K562 (cell line): ENCODE measurements at regions not wholly inside any gene's neighbourhood (a gene's known extent, or its start where the extent isn't known, plus 50 kb on each side); places are given as distances from the start of the nearest gene placed in this dataset.

Experiments
- ATAC-seq: fragments of 200-7000 bp; cut with Tn5 transposase; 3 replicates; pipeline ENCODE4 v1.9.1; 2020; ENCODE audit warnings: moderate library complexity
- BruUV-seq: library from RNA; stranded (reverse); fragments of 400-500 nt; replicated peaks from 2 replicates; lab custom pipeline; 2021; lab: Mats Ljungman, UMichigan
- CTCF ChIA-PET: fragments of 300-600 bp; formaldehyde crosslinking; extraction: SDS; loops from one replicate; lab custom pipeline; 2021; ENCODE audit warnings: low intra/inter-chr PET ratio; lab: Yijun Ruan, JAX
- POLR2A ChIA-PET: fragments of 300-600, 350-650 bp; sonication (Branson Sonifier 250); formaldehyde crosslinking; extraction: SDS; loops from one replicate; lab custom pipeline; 2021; ENCODE audit warnings: antibody characterized with exemption, inconsistent platforms; lab: Yijun Ruan, JAX
- DNase-seq, 4 experiments: peaks; one replicate each; pipeline versions ENCODE4 v3.0.0 to v3.0.0-alpha.2; 2011 to 2018; ENCODE audit warnings: low spot score in 3 of 4, mixed read lengths in 3 of 4; ENCODE audit errors: extremely low read depth in 1 of 4
- FAIRE-seq: peaks from 2 replicates; lab custom pipeline; 2011; peaks lifted over from hg19 to GRCh38; lab: Jason Lieb, UNC
- H2AFZ ChIP-seq: 2 replicates; pipeline ENCODE4 v1.6.0; 2011; ENCODE audit warnings: low read depth, low read length, control low read depth, inconsistent platforms
- H3K27ac ChIP-seq: fragments of 200-600 bp; 3 replicates; pipeline ENCODE4 v1.8.0; 2011; ENCODE audit warnings: low read depth, mild to moderate bottlenecking, control low read depth, inconsistent platforms, low read length, moderate library complexity, mixed read lengths; ENCODE audit errors: extremely low read depth
- H3K27me3 ChIP-seq, 2 experiments: fragments of 300-600 bp in 1 of 2; 2 replicates in 1 of 2; 3 replicates in 1 of 2; pipeline versions ENCODE4 v1.6.0 to v1.8.0; 2011; ENCODE audit warnings: inconsistent platforms in 2 of 2, low read length in 2 of 2, mild to moderate bottlenecking in 1 of 2, mixed read lengths in 1 of 2, moderate library complexity in 1 of 2; ENCODE audit not compliant: control insufficient read depth in 2 of 2, insufficient read depth in 2 of 2
- H3K36me3 ChIP-seq: fragments of 300-600 bp; 3 replicates; pipeline ENCODE4 v1.8.0; 2011; ENCODE audit warnings: mild to moderate bottlenecking, low read length, inconsistent platforms; ENCODE audit not compliant: control insufficient read depth, insufficient read depth
- H3K4me1 ChIP-seq, 2 experiments: fragments of 200-600 bp in 1 of 2; replicated peaks in 1 of 2; 2 replicates in 1 of 2; 3 replicates in 1 of 2; pipeline versions ENCODE4 v1.5.1 to v1.8.0; 2011; ENCODE audit warnings: inconsistent platforms in 2 of 2, low read length in 2 of 2, mild to moderate bottlenecking in 1 of 2, mixed read lengths in 1 of 2, moderate library complexity in 1 of 2; ENCODE audit not compliant: control insufficient read depth in 2 of 2, insufficient read depth in 2 of 2
- H3K4me2 ChIP-seq: 2 replicates; pipeline ENCODE4 v1.6.1; 2011; ENCODE audit warnings: low read length, control low read depth, inconsistent platforms, mixed read lengths; ENCODE audit not compliant: insufficient read depth
- H3K4me3 ChIP-seq: fragments of 200-600 bp; sonication (generic), shearing (Covaris generic); 2 replicates; pipeline ENCODE4 v1.5.1; 2016; ENCODE audit warnings: control low read depth, inconsistent platforms
- H3K79me2 ChIP-seq: fragments of 200-600 bp; 3 replicates; pipeline ENCODE4 v1.8.0; 2011; ENCODE audit warnings: low read length, inconsistent platforms; ENCODE audit not compliant: control insufficient read depth, insufficient read depth
- H3K9ac ChIP-seq, 2 experiments: 2 replicates each; pipeline versions ENCODE4 v1.6.0 to v1.6.1; 2011; ENCODE audit warnings: low read depth in 2 of 2, low read length in 2 of 2, control low read depth in 1 of 2, inconsistent platforms in 1 of 2, mild to moderate bottlenecking in 1 of 2, mixed read lengths in 1 of 2; ENCODE audit not compliant: insufficient read depth in 1 of 2
- H3K9me1 ChIP-seq: one replicate; pipeline ENCODE4 v1.6.0; 2011; ENCODE audit warnings: inconsistent platforms, mild to moderate bottlenecking, low read length, moderate library complexity; ENCODE audit not compliant: control insufficient read depth, insufficient read depth
- H3K9me3 ChIP-seq: replicated peaks from 2 replicates; pipeline ENCODE4 v1.5.1; 2011; ENCODE audit warnings: low read depth, low read length, inconsistent platforms; ENCODE audit not compliant: control insufficient read depth, insufficient read depth
- H4K20me1 ChIP-seq: replicated peaks from 2 replicates; pipeline ENCODE4 v1.6.1; 2011; ENCODE audit warnings: low read length, inconsistent platforms, mixed read lengths; ENCODE audit not compliant: control insufficient read depth, insufficient read depth
- MCM5 ChIP-seq: fragments of 450-650 bp; IDR thresholded peaks from 2 replicates; pipeline ENCODE4 v1.6.1; 2016; ENCODE audit warnings: low read depth
- NR1H2 ChIP-seq: sonication (generic); formaldehyde crosslinking; IDR thresholded peaks from 2 replicates; pipeline ENCODE4 v1.4.0; 2020; ENCODE audit warnings: mild to moderate bottlenecking, missing genetic modification reagents
- POLR2AphosphoS5 ChIP-seq: IDR thresholded peaks from 2 replicates; pipeline ENCODE4 v1.6.1; 2011; ENCODE audit warnings: mild to moderate bottlenecking, low read depth, low read length, moderate library complexity; ENCODE audit not compliant: control insufficient read depth, insufficient read depth
- RHOXF2B ChIP-seq: fragments of 250-450 bp; sonication (Bioruptor Pico); conservative IDR thresholded peaks from 2 replicates; pipeline ENCODE4 v1.5.1; 2021
- SETDB1 ChIP-seq: IDR thresholded peaks from one replicate; pipeline ENCODE4 v1.6.1; 2012; ENCODE audit warnings: low read length, control low read depth, inconsistent platforms
- ZFX ChIP-seq: sonication (generic); formaldehyde crosslinking; IDR thresholded peaks from 2 replicates; pipeline ENCODE4 v1.8.0; 2022; ENCODE audit warnings: mild to moderate bottlenecking, missing genetic modification reagents, moderate library complexity
- WGBS: fragments of 100-300 bp; shearing (Covaris generic); methylation state at CpG from one replicate; pipeline ENCODE4 v1.1.6; 2016; ENCODE audit warnings: low coverage, mixed read lengths; ENCODE audit not compliant: insufficient coverage; ENCODE audit errors: missing lambda C conversion rate; 5-methylcytosine and 5-hydroxymethylcytosine counted together
- in situ Hi-C: fragments of 300-500 bp; cut with MboI; formaldehyde crosslinking; loops from 4 replicates; pipeline ENCODE4 v1.15.0; 2018; ENCODE audit warnings: inconsistent platforms, mixed read lengths
- intact Hi-C: fragments of 100-400 bp; cut with micrococcal nuclease; formaldehyde crosslinking; loops from 2 replicates; pipeline ENCODE4 v1.14.2; 2022
- TF ChIP-seq, protein P1 (sequence below): fragments of 250-450 bp; sonication (Bioruptor Pico); IDR thresholded peaks from 2 replicates; pipeline ENCODE4 v1.4.0; 2020; ENCODE audit warnings: mild to moderate bottlenecking, moderate library complexity
- TF ChIP-seq, protein P2 (sequence below), 2 experiments: IDR thresholded peaks in 1 of 2; conservative IDR thresholded peaks in 1 of 2; 2 replicates each; pipeline ENCODE4 v1.6.1; 2016; ENCODE audit warnings: low read depth in 2 of 2, mild to moderate bottlenecking in 1 of 2, missing compliant biosample characterization in 1 of 2, missing genetic modification characterization in 1 of 2, moderate library complexity in 1 of 2
- TF ChIP-seq, protein P3 (sequence below): fragments of 450-650 bp; IDR thresholded peaks from 2 replicates; pipeline ENCODE4 v1.6.1; 2016; ENCODE audit warnings: antibody characterized with exemption

DNA sequence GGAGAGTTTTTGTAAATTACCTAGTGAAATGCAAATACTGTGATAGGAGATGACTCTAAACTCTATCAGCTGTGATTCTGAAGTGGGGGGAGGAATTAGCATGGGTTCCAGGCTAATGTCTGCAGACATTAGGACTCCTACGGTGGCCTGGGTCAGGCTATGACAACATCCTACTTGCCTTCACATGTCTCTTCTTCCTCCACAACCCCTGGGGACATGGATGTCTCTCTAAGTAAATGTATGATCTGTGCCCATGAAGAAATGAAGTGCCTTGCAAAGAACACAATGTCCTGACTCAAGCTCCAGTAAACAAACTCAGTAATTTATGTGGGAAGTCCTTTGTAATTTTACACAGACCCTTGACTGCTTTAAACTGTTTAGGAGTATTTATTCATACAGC is 165.8 kb upstream of the EEF1E1 start:
- no peak for TF ChIP-seq SETDB1
- no peak for TF ChIP-seq RHOXF2B (CRISPR knock-in tag)
- Histone ChIP-seq H3K79me2 (no peaks in the 10 kb centered on the region), H3K4me3 (no peak overlapping the region), H3K9me3 (no peaks in the 10 kb centered on the region), H3K4me2 (no peak overlapping the region), H3K27ac (no peak overlapping the region), H2AFZ (no peak overlapping the region), H4K20me1 (no peaks in the 10 kb centered on the region), H3K4me1 (no peaks in the 10 kb centered on the region), H3K36me3 (no peaks in the 10 kb centered on the region), H3K9ac (no peak overlapping the region), H3K9me1 (no peaks in the 10 kb centered on the region), H3K27me3 (no peaks in the 10 kb centered on the region)
- 0% methylated on average over 1 of the region's 1 CpG for WGBS
- DNase-seq, result no peak
- ATAC-seq, result no peak
- in situ Hi-C loops (no loop called here), intact Hi-C loops (no loop called here)
- FAIRE-seq, result no peak
- no TSS peak for BruUV-seq
- POLR2A ChIA-PET, result no interaction called here
- CTCF ChIA-PET, result no interaction called here

DNA sequence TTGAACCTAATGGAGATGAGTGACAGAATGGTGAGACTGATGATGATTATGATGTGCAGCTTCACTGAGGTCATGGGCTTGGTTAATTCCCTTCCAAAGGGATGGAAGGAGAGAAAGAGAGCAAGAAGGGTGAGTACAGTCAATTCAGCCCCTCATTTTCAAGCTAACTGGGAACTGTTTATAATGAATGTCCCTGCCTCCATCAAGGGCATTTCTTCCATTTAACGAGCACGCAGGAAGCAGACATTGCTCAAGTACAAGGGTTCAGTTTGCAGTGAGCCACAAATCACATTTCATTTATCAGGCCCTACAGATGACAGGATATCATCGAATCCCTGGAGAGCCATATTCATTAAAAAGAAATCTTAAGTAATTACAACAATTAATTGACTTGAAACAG is 158.3 kb upstream of the EEF1E1 start:
- Histone ChIP-seq H3K27me3 (no peaks in the 10 kb centered on the region), H3K4me1 (no peaks in the 10 kb centered on the region), H3K4me3 (no peak overlapping the region), H3K4me2 (no peak overlapping the region), H3K27ac (no peak overlapping the region), H2AFZ (no peak overlapping the region), H4K20me1 (no peaks in the 10 kb centered on the region), H3K9me3 (no peaks in the 10 kb centered on the region), H3K9ac (no peak overlapping the region), H3K9me1 (no peaks in the 10 kb centered on the region), H3K79me2 (no peaks in the 10 kb centered on the region), H3K36me3 (no peaks in the 10 kb centered on the region)
- in situ Hi-C loops, result no loop called here
- BruUV-seq, result no TSS peak
- ChIA-PET POLR2A (no interaction called here), CTCF (no interaction called here)
- ATAC-seq (no peak), FAIRE-seq (no peak), DNase-seq (no peak)
- intact Hi-C loops, result no loop called here
- WGBS, result 0% methylated on average over 3 of the region's 3 CpGs
- TF ChIP-seq, protein P1, sequence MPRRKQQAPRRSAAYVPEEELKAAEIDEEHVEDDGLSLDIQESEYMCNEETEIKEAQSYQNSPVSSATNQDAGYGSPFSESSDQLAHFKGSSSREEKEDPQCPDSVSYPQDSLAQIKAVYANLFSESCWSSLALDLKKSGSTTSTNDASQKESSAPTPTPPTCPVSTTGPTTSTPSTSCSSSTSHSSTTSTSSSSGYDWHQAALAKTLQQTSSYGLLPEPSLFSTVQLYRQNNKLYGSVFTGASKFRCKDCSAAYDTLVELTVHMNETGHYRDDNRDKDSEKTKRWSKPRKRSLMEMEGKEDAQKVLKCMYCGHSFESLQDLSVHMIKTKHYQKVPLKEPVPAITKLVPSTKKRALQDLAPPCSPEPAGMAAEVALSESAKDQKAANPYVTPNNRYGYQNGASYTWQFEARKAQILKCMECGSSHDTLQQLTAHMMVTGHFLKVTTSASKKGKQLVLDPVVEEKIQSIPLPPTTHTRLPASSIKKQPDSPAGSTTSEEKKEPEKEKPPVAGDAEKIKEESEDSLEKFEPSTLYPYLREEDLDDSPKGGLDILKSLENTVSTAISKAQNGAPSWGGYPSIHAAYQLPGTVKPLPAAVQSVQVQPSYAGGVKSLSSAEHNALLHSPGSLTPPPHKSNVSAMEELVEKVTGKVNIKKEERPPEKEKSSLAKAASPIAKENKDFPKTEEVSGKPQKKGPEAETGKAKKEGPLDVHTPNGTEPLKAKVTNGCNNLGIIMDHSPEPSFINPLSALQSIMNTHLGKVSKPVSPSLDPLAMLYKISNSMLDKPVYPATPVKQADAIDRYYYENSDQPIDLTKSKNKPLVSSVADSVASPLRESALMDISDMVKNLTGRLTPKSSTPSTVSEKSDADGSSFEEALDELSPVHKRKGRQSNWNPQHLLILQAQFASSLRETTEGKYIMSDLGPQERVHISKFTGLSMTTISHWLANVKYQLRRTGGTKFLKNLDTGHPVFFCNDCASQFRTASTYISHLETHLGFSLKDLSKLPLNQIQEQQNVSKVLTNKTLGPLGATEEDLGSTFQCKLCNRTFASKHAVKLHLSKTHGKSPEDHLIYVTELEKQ (CRISPR knock-in tag), result no peak
- TF ChIP-seq POLR2AphosphoS5 (no peak), MCM5 (no peak), ZFX (CRISPR knock-in tag) (no peak), NR1H2 (no peak)
- TF ChIP-seq, protein P2, sequence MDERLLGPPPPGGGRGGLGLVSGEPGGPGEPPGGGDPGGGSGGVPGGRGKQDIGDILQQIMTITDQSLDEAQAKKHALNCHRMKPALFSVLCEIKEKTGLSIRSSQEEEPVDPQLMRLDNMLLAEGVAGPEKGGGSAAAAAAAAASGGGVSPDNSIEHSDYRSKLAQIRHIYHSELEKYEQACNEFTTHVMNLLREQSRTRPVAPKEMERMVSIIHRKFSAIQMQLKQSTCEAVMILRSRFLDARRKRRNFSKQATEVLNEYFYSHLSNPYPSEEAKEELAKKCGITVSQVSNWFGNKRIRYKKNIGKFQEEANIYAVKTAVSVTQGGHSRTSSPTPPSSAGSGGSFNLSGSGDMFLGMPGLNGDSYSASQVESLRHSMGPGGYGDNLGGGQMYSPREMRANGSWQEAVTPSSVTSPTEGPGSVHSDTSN (CRISPR knock-in tag; IDR thresholded peaks at IDR 0.05; ENCODE audit: low read depth), result no peak
- TF ChIP-seq, protein P2 (tag; conservative IDR thresholded peaks at IDR 0.05; ENCODE audit: low read depth), result no peak
- TF ChIP-seq, protein P3, sequence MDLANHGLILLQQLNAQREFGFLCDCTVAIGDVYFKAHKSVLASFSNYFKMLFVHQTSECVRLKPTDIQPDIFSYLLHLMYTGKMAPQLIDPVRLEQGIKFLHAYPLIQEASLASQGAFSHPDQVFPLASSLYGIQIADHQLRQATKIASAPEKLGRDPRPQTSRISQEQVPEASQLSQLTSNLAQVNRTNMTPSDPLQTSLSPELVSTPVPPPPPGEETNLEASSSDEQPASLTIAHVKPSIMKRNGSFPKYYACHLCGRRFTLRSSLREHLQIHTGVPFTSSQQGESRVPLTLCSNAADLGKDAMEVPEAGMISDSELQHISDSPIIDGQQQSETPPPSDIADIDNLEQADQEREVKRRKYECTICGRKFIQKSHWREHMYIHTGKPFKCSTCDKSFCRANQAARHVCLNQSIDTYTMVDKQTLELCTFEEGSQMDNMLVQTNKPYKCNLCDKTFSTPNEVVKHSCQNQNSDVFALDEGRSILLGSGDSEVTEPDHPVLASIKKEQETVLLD, result no peak
